ENCODE measurements at regions not wholly inside any gene's neighbourhood (a gene's known extent, or its start where the extent isn't known, plus 50 kb on each side); places are given as distances from the start of the nearest gene placed in this dataset.

GRCh38 chr18:67359873-67360838 is 156.4 kb downstream of the DSEL start:
- no peak overlapping the region for H3K9ac ChIP-seq (ENCODE audit: extremely low read depth, low read length, poor library complexity, severe bottlenecking)

GRCh38 chr18:67358947-67359346 is 157.6 kb downstream of the DSEL start:
- no peak overlapping the region for H3K27ac ChIP-seq (ENCODE audit: low read depth, low read length)
- WGBS, 2 experiments (ENCODE audit: insufficient coverage in 1 of 2, insufficient read length in 1 of 2) = 90 to 92% methylated on average over 7 to 8 of the region's 8 CpGs
- H3K9ac ChIP-seq (ENCODE audit: extremely low read depth, low read length, poor library complexity, severe bottlenecking) = no peak overlapping the region
- H3K36me3 ChIP-seq (ENCODE audit: control insufficient read depth, insufficient read depth, low read length) = no peaks in the 10 kb centered on the region
- Mint-ChIP-seq H3K4me3 (no peak overlapping the region), H3K27ac (no peak overlapping the region), H3K27me3 (ENCODE audit: insufficient read depth) (no peaks in the 10 kb centered on the region), H3K36me3 (ENCODE audit: low read depth) (peaks cover 2% of the 10 kb centered on the region), H3K4me1 (no peaks in the 10 kb centered on the region), H3K9me3 (peaks cover 2% of the 10 kb centered on the region)
- peaks cover 3% of the 10 kb centered on the region for H3K4me1 ChIP-seq (ENCODE audit: control insufficient read depth, insufficient read depth, low read length)
- H3K9me3 ChIP-seq (ENCODE audit: control insufficient read depth, low read length) = no peaks in the 10 kb centered on the region
- no peak overlapping the region for H3K4me3 ChIP-seq (ENCODE audit: low read length)
- no peak for TF ChIP-seq CTCF (conservative IDR thresholded peaks at IDR 0.05)
- H3K27me3 ChIP-seq (ENCODE audit: control insufficient read depth, insufficient read depth, low read length, poor library complexity, severe bottlenecking) = no peaks in the 10 kb centered on the region
- DNase-seq = no peak

More at GRCh38 chr18:67359873-67360838, 156.4 kb downstream of the DSEL start:
- no peaks in the 10 kb centered on the region for H3K27me3 ChIP-seq (ENCODE audit: control insufficient read depth, insufficient read depth, low read length, poor library complexity, severe bottlenecking)
- H3K27me3 Mint-ChIP-seq (ENCODE audit: insufficient read depth) = peaks cover 1% of the 10 kb centered on the region
- H3K36me3 Mint-ChIP-seq (ENCODE audit: low read depth) = peaks cover 2% of the 10 kb centered on the region
- DNase-seq = no peak
- H3K27ac ChIP-seq (ENCODE audit: low read depth, low read length) = no peak overlapping the region
- H3K9me3 ChIP-seq (ENCODE audit: control insufficient read depth, low read length) = no peaks in the 10 kb centered on the region
- WGBS, 2 experiments (ENCODE audit: insufficient coverage in 1 of 2, insufficient read length in 1 of 2) = 92 to 98% methylated on average over 7 to 8 of the region's 8 CpGs
- peaks cover 3% of the 10 kb centered on the region for H3K4me1 ChIP-seq (ENCODE audit: control insufficient read depth, insufficient read depth, low read length)
- no peak overlapping the region for H3K27ac Mint-ChIP-seq
- no peaks in the 10 kb centered on the region for H3K36me3 ChIP-seq (ENCODE audit: control insufficient read depth, insufficient read depth, low read length)
- peaks cover 2% of the 10 kb centered on the region for H3K9me3 Mint-ChIP-seq
- no peak overlapping the region for H3K4me3 ChIP-seq (ENCODE audit: low read length)
- H3K4me1 Mint-ChIP-seq = peaks cover 3% of the 10 kb centered on the region
- no peak for TF ChIP-seq CTCF (conservative IDR thresholded peaks at IDR 0.05)
- no peak overlapping the region for H3K4me3 Mint-ChIP-seq

- Histone ChIP-seq H3K4me3 (ENCODE audit: low read length) (no peak overlapping the region), H3K36me3 (ENCODE audit: control insufficient read depth, insufficient read depth, low read length) (no peaks in the 10 kb centered on the region), H3K9me3 (ENCODE audit: control insufficient read depth, low read length) (no peaks in the 10 kb centered on the region), H3K9ac (ENCODE audit: extremely low read depth, low read length, poor library complexity, severe bottlenecking) (no peak overlapping the region), H3K27ac (ENCODE audit: low read depth, low read length) (no peak overlapping the region), H3K4me1 (ENCODE audit: control insufficient read depth, insufficient read depth, low read length) (no peaks in the 10 kb centered on the region), H3K27me3 (ENCODE audit: control insufficient read depth, insufficient read depth, low read length, poor library complexity, severe bottlenecking) (no peaks in the 10 kb centered on the region)
- H3K36me3 Mint-ChIP-seq (ENCODE audit: low read depth) = peaks cover 2% of the 10 kb centered on the region
- H3K4me1 Mint-ChIP-seq = no peaks in the 10 kb centered on the region
- 92 to 100% methylated on average over 4 of the region's 4 CpGs for whole genome bisulfite sequencing, 2 experiments (ENCODE audit: insufficient coverage in 1 of 2, insufficient read length in 1 of 2)
- no peak for TF ChIP-seq CTCF (conservative IDR thresholded peaks at IDR 0.05)
- H3K9me3 Mint-ChIP-seq = peaks cover 2% of the 10 kb centered on the region
- no peak overlapping the region for H3K4me3 Mint-ChIP-seq
- no peaks in the 10 kb centered on the region for H3K27me3 Mint-ChIP-seq (ENCODE audit: insufficient read depth)
- no peak for DNase-seq
- no peak overlapping the region for H3K27ac Mint-ChIP-seq
Measured at GRCh38 chr18:67354692-67355091, 161.8 kb downstream of the DSEL start.

Data from endodermal cell (in vitro differentiated cells).